SK-N-SH (cell line): ENCODE measurements at regions not wholly inside any gene's neighbourhood (a gene's known extent, or its start where the extent isn't known, plus 50 kb on each side); places are given as distances from the start of the nearest gene placed in this dataset.

Experiments used
- CTCF ChIA-PET: fragments of 300-600, 350-600 bp; formaldehyde crosslinking; extraction: SDS; loops from one replicate; lab custom pipeline; 2021; lab: Yijun Ruan, JAX
- POLR2A ChIA-PET: fragments of 350-600 bp; sonication (Branson Sonifier 250); formaldehyde crosslinking; extraction: SDS; loops from one replicate; lab custom pipeline; 2020; ENCODE audit warnings: antibody characterized with exemption, inconsistent platforms; lab: Yijun Ruan, JAX
- DNase-seq: peaks from one replicate; pipeline ENCODE4 v3.0.0; 2012
- H2AFZ ChIP-seq: fragments of 200-600 bp; sonication (generic); 2 replicates; pipeline ENCODE4 v1.8.1; 2016; ENCODE audit warnings: antibody characterized with exemption, mild to moderate bottlenecking, low read depth
- H3F3A ChIP-seq: fragments of 200-600 bp; sonication (generic); replicated peaks from 2 replicates; pipeline ENCODE3; 2016; ENCODE audit warnings: antibody characterized with exemption, mild to moderate bottlenecking; ENCODE audit not compliant: insufficient read depth
- H3K27ac ChIP-seq, 2 experiments: fragments of 200-500 bp in 1 of 2; fragments of 200-600 bp in 1 of 2; sonication (Bioruptor generic) in 1 of 2; sonication (generic), shearing (Covaris generic) in 1 of 2; 2 replicates each; pipeline versions ENCODE4 v1.5.1 to v1.6.1; 2014 to 2016; ENCODE audit warnings: low read depth in 2 of 2, inconsistent platforms in 1 of 2, low read length in 1 of 2, mild to moderate bottlenecking in 1 of 2, mixed read lengths in 1 of 2
- H3K27me3 ChIP-seq: fragments of 200-600 bp; sonication (generic), shearing (Covaris generic); 2 replicates; pipeline ENCODE4 v1.6.1; 2016; ENCODE audit warnings: mixed run types; ENCODE audit not compliant: insufficient read depth
- H3K36me3 ChIP-seq, 2 experiments: fragments of 200-500 bp in 1 of 2; fragments of 200-600 bp in 1 of 2; sonication (Bioruptor generic) in 1 of 2; sonication (generic) in 1 of 2; replicated peaks in 1 of 2; 2 replicates each; pipeline versions ENCODE3 to v1.5.1; 2014 to 2016; ENCODE audit warnings: low read length in 1 of 2, mild to moderate bottlenecking in 1 of 2; ENCODE audit not compliant: insufficient read depth in 2 of 2, control insufficient read depth in 1 of 2
- H3K4me1 ChIP-seq, 2 experiments: fragments of 200-500 bp in 1 of 2; fragments of 200-600 bp in 1 of 2; sonication (Bioruptor generic) in 1 of 2; sonication (generic), shearing (Covaris generic) in 1 of 2; 2 replicates each; pipeline versions ENCODE4 v1.5.1 to v1.6.1; 2014 to 2016; ENCODE audit warnings: low read depth in 1 of 2, low read length in 1 of 2, mixed run types in 1 of 2; ENCODE audit not compliant: insufficient read depth in 2 of 2, control insufficient read depth in 1 of 2
- H3K4me2 ChIP-seq: fragments of 200-600 bp; sonication (generic), shearing (Covaris generic); 2 replicates; pipeline ENCODE4 v1.6.1; 2017; ENCODE audit warnings: mixed run types
- H3K4me3 ChIP-seq, 2 experiments: fragments of 200-500 bp in 1 of 2; fragments of 200-600 bp in 1 of 2; sonication (Bioruptor generic) in 1 of 2; sonication (generic), shearing (Covaris generic) in 1 of 2; 2 replicates each; pipeline versions ENCODE4 v1.5.1 to v1.8.1; 2014 to 2016; ENCODE audit warnings: low read depth in 2 of 2, inconsistent platforms in 1 of 2, low read length in 1 of 2, mild to moderate bottlenecking in 1 of 2, mixed read lengths in 1 of 2, moderate library complexity in 1 of 2
- H3K79me2 ChIP-seq: fragments of 200-600 bp; sonication (generic); 2 replicates; pipeline ENCODE4 v1.8.1; 2017; ENCODE audit warnings: mild to moderate bottlenecking; ENCODE audit not compliant: insufficient read depth
- H3K9ac ChIP-seq: fragments of 200-600 bp; sonication (generic); 2 replicates; pipeline ENCODE4 v1.6.1; 2017; ENCODE audit warnings: mixed run types
- H3K9me2 ChIP-seq: fragments of 200-600 bp; sonication (generic); 2 replicates; pipeline ENCODE4 v1.6.1; 2017; ENCODE audit warnings: mixed run types
- H3K9me3 ChIP-seq: fragments of 200-600 bp; sonication (generic); 2 replicates; pipeline ENCODE4 v1.6.1; 2017; ENCODE audit warnings: mixed run types, mild to moderate bottlenecking, moderate library complexity
- H4K20me1 ChIP-seq: fragments of 200-600 bp; sonication (generic); 2 replicates; pipeline ENCODE4 v1.6.1; 2017; ENCODE audit warnings: mild to moderate bottlenecking, mixed run types; ENCODE audit not compliant: insufficient read depth
- ELF1 ChIP-seq: IDR thresholded peaks from 2 replicates; pipeline ENCODE4 v1.4.0; 2012
- FOSL2 ChIP-seq: IDR thresholded peaks from 2 replicates; pipeline ENCODE4 v1.4.0; 2012; ENCODE audit warnings: low read depth, mild to moderate bottlenecking, moderate library complexity, borderline replicate concordance
- FOXM1 ChIP-seq: IDR thresholded peaks from 2 replicates; pipeline ENCODE4 v1.4.0; 2012; ENCODE audit warnings: low read depth, mild to moderate bottlenecking
- GABPA ChIP-seq: IDR thresholded peaks from 2 replicates; pipeline ENCODE4 v1.4.0; 2012; ENCODE audit warnings: low read depth, mild to moderate bottlenecking
- IRF3 ChIP-seq: fragments of 150-350 bp; IDR thresholded peaks from 2 replicates; pipeline ENCODE4 v1.6.1; 2016; ENCODE audit warnings: mild to moderate bottlenecking, low read depth, low read length
- MAX ChIP-seq: IDR thresholded peaks from 2 replicates; pipeline ENCODE4 v1.4.0; 2012; ENCODE audit warnings: low read depth
- NFIC ChIP-seq: IDR thresholded peaks from 2 replicates; pipeline ENCODE4 v1.4.0; 2012; ENCODE audit warnings: borderline replicate concordance
- PBX3 ChIP-seq: IDR thresholded peaks from 2 replicates; pipeline ENCODE4; 2012
- POLR2AphosphoS5 ChIP-seq: IDR thresholded peaks from 2 replicates; pipeline ENCODE4 v1.6.1; 2012; ENCODE audit warnings: low read depth, low read length
- RAD21 ChIP-seq: IDR thresholded peaks from 2 replicates; pipeline ENCODE4 v1.6.1; 2012; ENCODE audit warnings: mild to moderate bottlenecking, low read length
- RCOR1 ChIP-seq: fragments of 150-350 bp; IDR thresholded peaks from 2 replicates; pipeline ENCODE4 v1.6.1; 2017; ENCODE audit warnings: antibody characterized with exemption, low read length
- REST ChIP-seq: IDR thresholded peaks from 2 replicates; pipeline ENCODE4 v1.6.1; 2012; ENCODE audit warnings: mild to moderate bottlenecking, low read depth, low read length, moderate library complexity
- RFX5 ChIP-seq: IDR thresholded peaks from 2 replicates; pipeline ENCODE4 v1.6.1; 2012; ENCODE audit warnings: mild to moderate bottlenecking, improper control_type of control experiment, low read length
- RXRA ChIP-seq: IDR thresholded peaks from 2 replicates; pipeline ENCODE4 v1.4.0; 2012; ENCODE audit warnings: low read depth, mild to moderate bottlenecking, borderline replicate concordance
- SIN3A ChIP-seq: IDR thresholded peaks from 2 replicates; pipeline ENCODE4 v1.6.1; 2012; ENCODE audit warnings: low read depth, mild to moderate bottlenecking, low read length, moderate library complexity, borderline replicate concordance
- USF1 ChIP-seq: IDR thresholded peaks from 2 replicates; pipeline ENCODE4 v1.4.0; 2012; ENCODE audit warnings: low read depth, borderline replicate concordance
- ZBTB33 ChIP-seq: IDR thresholded peaks from 2 replicates; pipeline ENCODE4 v1.4.0; 2012; ENCODE audit warnings: low read depth, borderline replicate concordance
- WGBS: methylation state at CpG from one replicate; pipeline ENCODE4 v1.1.6; 2017; ENCODE audit warnings: low lambda C conversion rate; 5-methylcytosine and 5-hydroxymethylcytosine counted together

- TF ChIP-seq REST (no peak), RFX5 (no peak)
These were observed 115.7 kb upstream of the LSM6 start (continued) for GRCh38 chr4:146059865-146060264.

- H3K36me3 ChIP-seq: no peaks in the 10 kb centered on the region
- no peak overlapping the region for H3K9ac ChIP-seq
- 49% methylated on average over 1 of the region's 1 CpG for WGBS
- no peaks in the 10 kb centered on the region for H3K9me3 ChIP-seq
- POLR2A ChIA-PET: no interaction called here
- DNase-seq: no peak
- H3K27me3 ChIP-seq: no peaks in the 10 kb centered on the region
- no peak for TF ChIP-seq IRF3
- TF ChIP-seq SIN3A: no peak
- no peak for TF ChIP-seq FOSL2
- TF ChIP-seq FOXM1: no peak
- H3K4me3 ChIP-seq: no peak overlapping the region
- H3F3A ChIP-seq: peaks cover 3% of the 10 kb centered on the region
- H3K27ac ChIP-seq: no peak overlapping the region
- no peak overlapping the region for H3K4me2 ChIP-seq
- H3K79me2 ChIP-seq: no peaks in the 10 kb centered on the region
- H2AFZ ChIP-seq: no peak overlapping the region
- no peaks in the 10 kb centered on the region for H3K4me1 ChIP-seq
- H3K9me2 ChIP-seq: no peaks in the 10 kb centered on the region
- CTCF ChIA-PET: no interaction called here
- H4K20me1 ChIP-seq: no peaks in the 10 kb centered on the region
These were observed 116.4 kb upstream of the LSM6 start for GRCh38 chr4:146059151-146059550.

GRCh38 chr4:146058531-146058930, 117.0 kb upstream of the LSM6 start:
- Histone ChIP-seq H3K9ac (no peak overlapping the region), H3K4me1 (0 out of 4 replicates have a peak, but pooled peaks cover 0 to 5% of the 10 kb centered on the region in 2 experiments), H4K20me1 (no peaks in the 10 kb centered on the region), H3K9me3 (no peaks in the 10 kb centered on the region), H3K27me3 (no peaks in the 10 kb centered on the region), H2AFZ (no peak overlapping the region), H3K4me2 (no peak overlapping the region), H3K9me2 (no peaks in the 10 kb centered on the region), H3F3A (peaks cover 3% of the 10 kb centered on the region), H3K79me2 (no peaks in the 10 kb centered on the region), H3K27ac (no peak overlapping the region), H3K36me3 (no peaks in the 10 kb centered on the region), H3K4me3 (no peak overlapping the region)
- DNase-seq: no peak
- 8% methylated on average over 1 of the region's 1 CpG for WGBS
- POLR2A ChIA-PET: no interaction called here
- CTCF ChIA-PET: no interaction called here
- TF ChIP-seq ELF1 (no peak), MAX (no peak), RCOR1 (no peak), GABPA (no peak), NFIC (no peak), RFX5 (no peak), RAD21 (no peak), POLR2AphosphoS5 (no peak), USF1 (no peak), PBX3 (no peak), ZBTB33 (no peak), RXRA (no peak)
